Panc1 (cell line): ENCODE measurements at regions not wholly inside any gene's neighbourhood (a gene's known extent, or its start where the extent isn't known, plus 50 kb on each side); places are given as distances from the start of the nearest gene placed in this dataset.

Experiments used
- CTCF ChIP-seq: fragments of 450-650 bp; IDR thresholded peaks from 2 replicates; pipeline ENCODE4 v1.5.1; 2017; ENCODE audit warnings: mild to moderate bottlenecking
- POLR2AphosphoS5 ChIP-seq: IDR thresholded peaks from 2 replicates; pipeline ENCODE4 v1.6.1; 2012; ENCODE audit warnings: mild to moderate bottlenecking, low read depth, low read length, moderate library complexity
- REST ChIP-seq, 2 experiments: IDR thresholded peaks; 2 replicates each; pipeline ENCODE4 v1.6.1; 2011 to 2012; ENCODE audit warnings: low read depth in 2 of 2, control low read depth in 1 of 2, low read length in 1 of 2, mild to moderate bottlenecking in 1 of 2, moderate library complexity in 1 of 2; ENCODE audit not compliant: insufficient read depth in 1 of 2
- SIN3A ChIP-seq: IDR thresholded peaks from 2 replicates; pipeline ENCODE4 v1.6.1; 2012; ENCODE audit warnings: low read depth, mild to moderate bottlenecking, low read length, moderate library complexity, borderline replicate concordance; ENCODE audit not compliant: insufficient read depth
- TCF7L2 ChIP-seq: IDR thresholded peaks from 2 replicates; pipeline ENCODE4 v1.6.1; 2011; ENCODE audit warnings: mild to moderate bottlenecking, low read depth, low read length, inconsistent platforms

DNA sequence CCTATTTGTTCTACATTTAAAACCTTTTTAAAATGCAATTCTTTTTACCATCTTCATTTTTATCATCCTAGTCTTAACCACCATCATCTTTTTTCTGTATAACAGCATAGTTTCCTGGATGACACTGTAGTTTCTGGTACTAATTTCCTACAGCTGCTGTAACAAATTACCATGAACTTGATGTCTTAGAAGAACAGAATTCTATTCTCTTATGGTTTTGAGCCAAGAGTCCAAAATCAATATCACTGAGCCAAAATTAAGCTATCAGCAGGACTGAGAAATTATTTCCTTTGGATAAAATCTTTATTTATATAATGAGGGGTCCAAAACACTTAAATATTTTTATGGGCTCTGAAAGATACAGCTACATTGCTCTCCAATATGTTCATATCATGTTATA, 539.3 kb downstream of the METTL4 start:
- TF ChIP-seq CTCF (no peak), POLR2AphosphoS5 (no peak), REST (IDR thresholded peaks at IDR 0.05; ENCODE audit: insufficient read depth in 1 of 2, low read depth in 2 of 2, low read length in 1 of 2) (no peak), SIN3A (no peak), TCF7L2 (no peak)
